A673 (cell line): ENCODE measurements at regions not wholly inside any gene's neighbourhood (a gene's known extent, or its start where the extent isn't known, plus 50 kb on each side); places are given as distances from the start of the nearest gene placed in this dataset.

Experiments used
- BruUV-seq: library from RNA; stranded (reverse); fragments of 400-500 nt; replicated peaks from 2 replicates; lab custom pipeline; 2021; lab: Mats Ljungman, UMichigan
- CTCF ChIA-PET: fragments of 300-600 bp; sonication (Branson Sonifier 250); formaldehyde crosslinking; loops from one replicate; lab custom pipeline; 2022; ENCODE audit warnings: antibody characterized with exemption; lab: Charles Lee
- POLR2A ChIA-PET: fragments of 300-600 bp; sonication (Branson Sonifier 250); formaldehyde crosslinking; loops from one replicate; lab custom pipeline; 2022; ENCODE audit warnings: antibody characterized with exemption; ENCODE audit not compliant: low non-redundant PET; lab: Charles Lee
- DNase-seq: peaks from one replicate; pipeline ENCODE4 v3.0.0-alpha.2; 2015; ENCODE audit warnings: low spot score
- H3K27ac ChIP-seq: fragments of 200-600 bp; sonication (generic); 2 replicates; pipeline ENCODE4 v1.5.1; 2016; ENCODE audit warnings: mixed run types, low read depth, mild to moderate bottlenecking, mixed read lengths, antibody characterized with exemption, low read length; ENCODE audit not compliant: poor library complexity, severe bottlenecking
- H3K27me3 ChIP-seq: fragments of 200-600 bp; sonication (generic); replicated peaks from 2 replicates; pipeline ENCODE4 v1.6.1; 2017; ENCODE audit warnings: mixed run types, low read depth, mild to moderate bottlenecking, mixed read lengths, antibody characterized with exemption, low read length; ENCODE audit not compliant: insufficient read depth, poor library complexity
- H3K36me3 ChIP-seq: fragments of 200-600 bp; sonication (generic); 2 replicates; pipeline ENCODE4 v1.6.1; 2016; ENCODE audit warnings: mixed run types, mild to moderate bottlenecking, mixed read lengths, antibody characterized with exemption, low read length; ENCODE audit not compliant: insufficient read depth, poor library complexity, severe bottlenecking
- H3K4me1 ChIP-seq: fragments of 200-600 bp; sonication (generic); 2 replicates; pipeline ENCODE4 v1.6.1; 2017; ENCODE audit warnings: mixed run types, mild to moderate bottlenecking, mixed read lengths, antibody characterized with exemption, low read length; ENCODE audit not compliant: insufficient read depth, poor library complexity, severe bottlenecking
- H3K4me3 ChIP-seq: fragments of 200-600 bp; sonication (generic); 2 replicates; pipeline ENCODE4 v1.5.1; 2016; ENCODE audit warnings: low read depth, mixed run types, mild to moderate bottlenecking, mixed read lengths, low read length; ENCODE audit not compliant: poor library complexity, severe bottlenecking
- H3K9me3 ChIP-seq: fragments of 200-600 bp; sonication (generic); 2 replicates; pipeline ENCODE4 v1.6.1; 2016; ENCODE audit warnings: mixed run types, low read depth, mild to moderate bottlenecking, mixed read lengths, antibody characterized with exemption, low read length; ENCODE audit not compliant: poor library complexity, severe bottlenecking
- EZH2 ChIP-seq: fragments of 200-600 bp; sonication (generic); IDR thresholded peaks from 2 replicates; pipeline ENCODE4 v1.6.1; 2017; ENCODE audit warnings: borderline replicate concordance, low read depth, mild to moderate bottlenecking, mixed read lengths, antibody characterized with exemption, low read length; ENCODE audit not compliant: poor library complexity, severe bottlenecking
- intact Hi-C: fragments of 100-400 bp; cut with micrococcal nuclease; formaldehyde crosslinking; loops from one replicate; pipeline ENCODE4 v1.10.0; 2022; ENCODE audit not compliant: unreplicated experiment
- TF ChIP-seq, protein P1 (sequence below): fragments of 300-800, 200-600 bp; sonication (generic); conservative IDR thresholded peaks from 2 replicates; pipeline ENCODE4 v1.5.1; 2017; ENCODE audit warnings: low read depth, mild to moderate bottlenecking, antibody characterized with exemption, low read length, moderate library complexity, mixed read lengths

DNA sequence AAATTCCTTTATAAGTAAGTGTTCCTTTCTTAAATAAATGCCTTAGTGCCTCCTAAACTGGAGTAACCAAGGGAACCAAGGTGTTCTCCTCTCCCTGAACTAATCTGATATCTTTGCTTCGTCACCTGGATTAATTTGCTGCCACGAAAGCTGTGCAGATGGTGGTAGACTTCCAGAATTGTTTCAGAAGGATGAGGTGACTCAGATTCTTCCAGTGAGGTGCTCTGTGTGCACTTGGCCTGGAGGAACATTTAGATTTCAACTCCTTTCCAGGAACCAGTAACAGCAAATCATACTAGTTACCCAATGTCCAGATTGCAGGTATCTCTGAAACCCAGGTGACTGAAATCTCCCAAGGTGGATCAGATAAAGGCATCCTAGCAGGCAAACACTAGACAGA, 181.9 kb downstream of the FAT3 start:
- Histone ChIP-seq H3K9me3 (no peaks in the 10 kb centered on the region), H3K27me3 (no peaks in the 10 kb centered on the region), H3K27ac (no peak overlapping the region), H3K4me3 (no peak overlapping the region), H3K4me1 (peaks cover 6% of the 10 kb centered on the region), H3K36me3 (no peaks in the 10 kb centered on the region)
- intact Hi-C loops: no loop called here
- CTCF ChIA-PET: no interaction called here
- no peak for DNase-seq
- no TSS peak for BruUV-seq
- POLR2A ChIA-PET: no interaction called here
- TF ChIP-seq, protein P1, sequence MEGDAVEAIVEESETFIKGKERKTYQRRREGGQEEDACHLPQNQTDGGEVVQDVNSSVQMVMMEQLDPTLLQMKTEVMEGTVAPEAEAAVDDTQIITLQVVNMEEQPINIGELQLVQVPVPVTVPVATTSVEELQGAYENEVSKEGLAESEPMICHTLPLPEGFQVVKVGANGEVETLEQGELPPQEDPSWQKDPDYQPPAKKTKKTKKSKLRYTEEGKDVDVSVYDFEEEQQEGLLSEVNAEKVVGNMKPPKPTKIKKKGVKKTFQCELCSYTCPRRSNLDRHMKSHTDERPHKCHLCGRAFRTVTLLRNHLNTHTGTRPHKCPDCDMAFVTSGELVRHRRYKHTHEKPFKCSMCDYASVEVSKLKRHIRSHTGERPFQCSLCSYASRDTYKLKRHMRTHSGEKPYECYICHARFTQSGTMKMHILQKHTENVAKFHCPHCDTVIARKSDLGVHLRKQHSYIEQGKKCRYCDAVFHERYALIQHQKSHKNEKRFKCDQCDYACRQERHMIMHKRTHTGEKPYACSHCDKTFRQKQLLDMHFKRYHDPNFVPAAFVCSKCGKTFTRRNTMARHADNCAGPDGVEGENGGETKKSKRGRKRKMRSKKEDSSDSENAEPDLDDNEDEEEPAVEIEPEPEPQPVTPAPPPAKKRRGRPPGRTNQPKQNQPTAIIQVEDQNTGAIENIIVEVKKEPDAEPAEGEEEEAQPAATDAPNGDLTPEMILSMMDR: no peak
- TF ChIP-seq EZH2: no peak

DNA sequence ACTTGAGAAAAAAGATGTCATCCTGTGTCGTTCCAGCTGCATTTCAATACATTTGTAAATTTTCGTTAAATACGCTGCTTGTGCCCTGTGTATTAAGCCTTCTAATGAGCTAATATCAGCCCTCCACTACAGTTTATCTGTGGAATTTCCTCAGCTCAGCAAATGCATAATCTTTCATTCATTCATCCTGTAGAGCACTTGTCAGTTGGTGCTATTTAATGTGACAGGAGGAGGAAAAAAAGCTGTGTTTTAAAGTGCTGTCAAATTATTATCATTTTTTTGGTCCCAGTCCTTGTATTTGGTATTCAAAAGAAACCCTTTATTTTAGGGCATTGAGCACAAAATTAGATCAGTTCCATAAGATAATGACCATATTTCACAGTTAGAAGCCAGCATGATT, 184.7 kb downstream of the FAT3 start:
- BruUV-seq: no TSS peak
- intact Hi-C loops: no loop called here
- Histone ChIP-seq H3K9me3 (no peaks in the 10 kb centered on the region), H3K36me3 (no peaks in the 10 kb centered on the region), H3K4me3 (no peak overlapping the region), H3K27ac (no peak overlapping the region), H3K27me3 (no peaks in the 10 kb centered on the region), H3K4me1 (peaks cover 6% of the 10 kb centered on the region)
- DNase-seq: no peak
- POLR2A ChIA-PET: interaction anchor here (0.5 kb wide), 1 partner anchor 22 kb away, joined by 3 read pairs; no protein-coding TSS in a partner anchor
- CTCF ChIA-PET: no interaction called here
- TF ChIP-seq EZH2: no peak
- TF ChIP-seq, protein P1: no peak

DNA sequence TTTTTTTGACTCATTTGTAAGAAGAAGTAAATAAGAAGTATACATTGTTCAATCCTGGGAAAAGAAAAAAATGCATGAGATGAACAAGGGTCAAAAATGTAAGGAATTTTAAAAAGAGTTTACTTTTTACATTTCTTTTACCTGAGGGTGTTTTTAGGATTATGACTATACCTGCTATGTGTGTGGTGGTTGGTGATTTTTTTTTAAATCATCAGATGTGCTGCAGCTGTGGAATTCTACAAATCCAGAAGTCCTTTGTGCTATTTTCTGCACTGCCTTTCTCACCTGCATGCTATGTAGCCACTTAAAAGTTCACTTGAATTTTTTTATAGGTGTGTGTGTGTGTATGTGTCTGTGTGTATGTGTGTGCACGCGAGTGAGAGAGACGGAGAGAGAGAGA, 185.3 kb downstream of the FAT3 start:
- CTCF ChIA-PET: no interaction called here
- Histone ChIP-seq H3K4me3 (no peak overlapping the region), H3K27ac (no peak overlapping the region), H3K9me3 (no peaks in the 10 kb centered on the region), H3K27me3 (no peaks in the 10 kb centered on the region), H3K4me1 (peaks cover 6% of the 10 kb centered on the region), H3K36me3 (no peaks in the 10 kb centered on the region)
- no peak for DNase-seq
- intact Hi-C loops: no loop called here
- BruUV-seq: no TSS peak
- POLR2A ChIA-PET: no interaction called here
- TF ChIP-seq, protein P1: no peak
- TF ChIP-seq EZH2: no peak
